ENCODE measurements at regions not wholly inside any gene's neighbourhood (a gene's known extent, or its start where the extent isn't known, plus 50 kb on each side); places are given as distances from the start of the nearest gene placed in this dataset.

DNA sequence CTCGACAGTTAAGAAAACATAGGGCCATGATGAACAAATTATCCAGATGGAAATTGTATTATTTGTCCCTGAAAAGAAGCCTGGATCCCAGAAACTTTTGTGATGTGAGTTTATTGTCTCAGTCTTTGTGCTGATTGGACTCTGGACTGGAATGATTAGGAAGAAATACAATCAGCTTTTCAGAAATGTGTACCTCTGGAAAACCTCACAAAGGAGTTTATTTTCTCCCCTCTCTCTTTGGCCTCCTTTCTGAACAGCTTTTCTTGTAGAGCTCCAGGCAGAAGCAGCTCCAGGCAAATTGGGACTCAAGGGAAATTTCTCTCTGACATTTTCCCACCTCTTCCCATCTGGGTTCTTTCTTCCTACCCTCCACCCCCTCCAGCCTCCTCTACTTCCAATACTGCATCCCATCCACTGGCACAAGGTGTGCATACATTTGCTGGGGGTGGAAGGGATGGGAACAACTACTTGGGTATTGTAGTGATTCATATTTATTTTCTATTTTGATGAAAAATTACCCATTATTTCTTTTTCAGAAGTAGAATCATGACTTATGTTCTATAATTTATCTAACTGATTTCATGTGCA is 119.7 kb downstream of the CD47 start:
- intact Hi-C loops (cut with DNase I) = no loop called here
- no peak for DNase-seq

DNA sequence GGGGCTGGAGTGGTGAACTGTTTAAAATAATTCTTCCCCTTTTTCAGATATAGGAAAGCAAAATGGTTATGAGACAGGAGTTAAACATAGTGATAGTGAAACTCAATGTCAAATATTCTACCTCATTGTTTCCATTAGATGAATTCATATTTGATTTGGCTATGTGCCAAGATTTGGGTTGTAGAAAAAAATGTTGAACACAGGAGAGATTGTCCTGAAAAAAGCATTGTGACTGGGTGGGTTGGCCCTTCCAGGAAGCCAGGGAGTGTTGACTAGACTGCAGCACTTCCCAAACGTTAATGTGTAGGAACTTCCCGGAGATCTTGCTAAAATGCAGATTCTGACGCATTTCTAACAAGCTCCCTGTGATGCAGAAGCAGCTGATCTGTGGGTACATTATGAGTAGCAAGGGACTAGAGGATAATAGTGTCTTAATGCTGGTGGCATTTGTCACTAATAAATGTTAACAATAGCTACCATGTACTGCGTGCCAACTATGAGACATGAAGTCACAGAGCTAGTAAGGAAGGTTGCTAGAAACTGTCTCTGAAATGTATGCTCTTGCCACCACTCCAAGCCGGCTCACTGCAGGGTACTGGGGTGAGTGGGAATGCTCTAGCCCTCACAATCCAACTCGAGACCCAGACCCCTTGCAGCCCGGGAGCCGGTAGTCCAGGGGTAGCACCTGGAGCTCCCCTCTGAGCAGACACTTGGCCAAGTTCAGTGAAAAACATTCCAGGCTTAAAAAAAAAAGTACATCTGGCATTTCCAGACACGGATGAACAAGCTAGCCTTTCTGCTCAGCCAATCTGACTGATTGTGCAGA is 120.6 kb downstream of the CD47 start:
- DNase-seq = peak in 2 of 10 donors; percentile 13 to 80
- intact Hi-C loops (cut with DNase I) = no loop called here

DNA sequence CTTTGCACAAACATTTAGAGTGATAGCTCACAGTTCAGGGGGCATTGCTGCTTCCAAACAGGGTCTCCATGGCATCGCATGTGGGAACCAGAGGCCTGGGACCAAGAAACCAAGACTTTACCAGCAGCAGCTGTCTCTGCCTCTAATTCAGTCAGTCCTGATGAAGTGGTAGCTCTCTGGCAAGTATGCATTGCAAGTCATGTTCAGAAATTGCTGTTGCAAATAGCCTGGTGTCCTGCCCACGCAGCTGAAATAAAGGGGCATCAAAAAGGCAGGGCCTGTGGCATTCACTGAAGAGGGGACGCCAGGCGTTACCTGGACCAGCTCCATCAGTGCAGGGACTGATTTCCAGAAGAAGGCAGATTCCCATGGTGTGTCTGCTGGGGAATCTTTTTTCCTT is 121.3 kb downstream of the CD47 start:
- intact Hi-C loops (cut with DNase I) = no loop called here
- no peak for DNase-seq

DNA sequence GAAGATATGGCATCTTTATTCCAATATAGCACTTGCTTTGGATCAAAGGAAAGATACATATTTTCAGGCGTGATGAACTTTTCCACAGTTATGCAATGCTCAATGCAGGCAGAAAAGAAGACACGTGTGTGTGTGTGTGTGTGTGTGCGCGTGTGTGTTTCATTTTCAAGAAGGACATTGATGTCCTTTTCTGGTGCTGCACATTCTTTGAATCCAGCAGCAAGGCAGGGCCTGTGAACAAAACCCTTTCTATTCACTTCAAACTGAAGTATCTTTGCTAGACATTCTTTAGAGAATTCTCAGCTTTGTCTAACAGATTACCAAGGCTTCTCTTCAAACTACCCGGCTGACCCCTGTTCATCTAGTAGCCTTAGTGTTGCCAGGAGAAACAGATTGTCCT is 124.6 kb downstream of the CD47 start:
- intact Hi-C loops (cut with DNase I) = no loop called here
- no peak for DNase-seq

DNA sequence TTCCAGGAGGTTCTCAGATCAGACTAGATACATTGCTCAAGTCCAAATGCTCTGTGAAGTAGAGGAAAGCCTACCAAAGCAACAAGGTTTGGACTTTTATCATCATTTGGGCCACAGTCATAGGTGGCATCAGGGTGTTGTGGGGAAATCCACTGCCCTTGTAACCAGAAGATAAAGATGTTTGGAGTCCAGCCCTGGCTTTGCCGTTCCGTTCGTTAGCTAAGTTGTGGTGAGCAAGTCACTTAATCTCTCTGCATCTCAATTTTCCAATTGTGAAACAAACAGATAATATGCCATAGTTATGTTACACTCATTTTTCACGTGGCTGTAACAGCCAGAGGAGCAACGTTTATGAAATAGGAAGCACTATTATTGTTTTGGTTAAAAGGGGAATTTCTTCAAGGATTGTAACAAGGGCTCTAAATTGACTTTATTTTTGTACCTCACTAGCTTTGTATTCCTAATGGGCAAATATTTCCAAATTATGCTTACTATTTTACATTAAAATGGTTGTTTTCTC is 125.6 kb downstream of the CD47 start:
- no peak for DNase-seq
- intact Hi-C loops (cut with DNase I) = no loop called here

DNA sequence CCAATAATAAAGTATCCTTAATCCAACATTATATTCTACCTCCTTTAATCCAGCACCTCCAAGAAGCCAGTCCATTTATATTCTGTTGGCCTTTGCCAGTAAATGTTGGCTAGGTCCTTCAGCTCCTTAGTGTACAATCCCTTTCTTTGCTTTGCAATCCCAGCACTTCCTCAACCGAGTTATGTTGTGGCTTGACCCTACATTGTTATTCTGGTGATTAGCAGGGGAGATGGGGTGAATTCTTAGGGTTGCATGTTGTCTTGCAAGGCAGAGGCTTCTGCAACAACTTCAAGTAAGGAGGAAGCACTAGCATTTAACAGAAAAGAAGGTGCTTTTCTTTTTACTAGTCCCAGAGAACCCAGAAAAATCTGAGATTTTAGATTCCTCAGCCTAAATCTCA is 127.2 kb downstream of the CD47 start:
- intact Hi-C loops (cut with DNase I) = no loop called here
- no peak for DNase-seq

DNA sequence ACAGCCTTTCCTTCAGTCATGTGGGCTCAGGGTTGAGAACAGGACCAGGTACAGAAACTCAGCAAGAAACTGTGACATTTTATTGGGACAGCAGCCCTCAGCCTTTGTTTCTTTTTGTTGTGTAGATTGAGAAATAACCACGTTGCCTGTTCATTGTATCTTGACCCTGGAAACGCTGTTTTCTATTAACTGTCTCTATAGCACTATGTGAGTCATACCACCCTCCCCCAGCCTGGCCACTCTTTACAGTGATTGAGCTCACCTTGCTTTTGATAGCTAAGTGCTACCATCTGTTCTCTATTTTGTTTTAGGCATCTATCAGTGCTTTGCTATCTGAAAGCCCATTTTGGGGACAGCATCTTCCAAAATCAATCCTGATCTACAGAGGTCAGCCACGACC is 127.9 kb downstream of the CD47 start:
- intact Hi-C loops (cut with DNase I) = no loop called here
- DNase-seq = no peak

DNA sequence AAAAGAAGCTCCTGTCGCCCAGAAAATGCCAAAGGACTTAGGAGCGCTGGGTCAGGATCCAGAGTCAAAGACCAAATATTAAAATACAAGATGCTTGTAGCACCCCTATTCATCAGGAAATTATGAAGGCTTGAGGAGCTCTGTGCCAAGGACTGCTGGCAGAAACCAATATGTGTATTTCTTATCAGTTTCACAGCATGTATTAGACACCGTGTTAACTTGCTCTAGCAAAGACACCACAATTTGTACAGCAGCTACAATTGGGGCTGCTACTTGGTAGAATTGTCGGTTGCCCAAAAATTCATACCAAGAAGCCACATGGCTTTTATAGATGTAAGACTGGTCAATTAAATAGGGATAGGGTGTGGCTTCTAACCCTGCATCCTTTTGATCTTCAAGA is 128.8 kb downstream of the CD47 start:
- intact Hi-C loops (cut with DNase I) = no loop called here
- no peak for DNase-seq

DNA sequence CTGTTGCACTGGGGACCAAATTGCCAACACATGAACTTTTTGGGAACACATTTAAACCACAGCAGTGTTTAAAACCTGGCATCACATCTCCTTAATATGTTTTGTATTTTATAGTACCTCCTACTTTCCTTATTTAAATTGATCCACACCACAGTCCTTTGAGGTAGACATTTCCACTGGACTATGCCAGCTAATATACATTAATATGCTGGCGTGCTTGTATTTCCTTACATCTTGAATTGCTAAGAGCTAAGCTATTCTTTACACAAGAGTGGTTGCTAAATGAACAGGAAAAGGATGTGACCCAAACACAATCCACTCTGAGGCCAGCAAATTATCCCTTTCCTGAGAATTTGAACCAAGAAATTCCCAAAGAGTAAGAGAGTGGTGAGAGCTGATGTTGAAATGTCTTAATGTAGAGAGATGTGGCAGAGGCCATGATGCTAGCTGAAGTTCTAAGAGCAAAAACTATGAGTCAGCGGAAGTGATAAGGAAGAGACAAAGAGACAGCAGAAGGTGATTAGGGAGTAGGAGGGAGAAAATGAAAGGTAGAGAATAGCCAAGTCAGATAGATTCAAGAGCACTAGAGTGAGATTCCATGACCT is 131.2 kb downstream of the CD47 start:
- intact Hi-C loops (cut with DNase I) = loop anchor here (5.0 kb wide), 1 partner anchor 48 kb away; no protein-coding TSS in a partner anchor

DNA sequence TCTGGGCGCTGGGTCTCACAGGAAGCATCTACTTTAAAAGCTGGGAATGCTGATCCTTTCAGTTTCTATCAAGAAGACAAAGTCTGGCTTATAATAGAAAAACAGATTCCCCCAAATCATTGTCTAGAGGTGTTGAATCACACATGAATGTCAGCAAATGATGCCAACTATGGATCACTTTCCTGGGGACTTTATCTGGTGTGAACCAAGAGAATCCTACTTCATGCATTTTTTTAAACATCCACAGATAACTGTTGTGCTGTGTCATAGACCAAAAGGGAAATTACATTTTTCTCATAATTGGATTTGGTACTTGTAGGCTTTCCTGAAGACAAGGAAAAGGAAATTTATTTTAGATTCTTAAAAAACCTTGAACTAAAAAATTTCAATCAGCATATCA is 132.7 kb downstream of the CD47 start:
- no peak for DNase-seq
- intact Hi-C loops (cut with DNase I) = loop anchor here (5.0 kb wide), 1 partner anchor 49 kb away; no protein-coding TSS in a partner anchor

More for the DNA sequence above, 131.2 kb downstream of the CD47 start:
- no peak for DNase-seq

DNA sequence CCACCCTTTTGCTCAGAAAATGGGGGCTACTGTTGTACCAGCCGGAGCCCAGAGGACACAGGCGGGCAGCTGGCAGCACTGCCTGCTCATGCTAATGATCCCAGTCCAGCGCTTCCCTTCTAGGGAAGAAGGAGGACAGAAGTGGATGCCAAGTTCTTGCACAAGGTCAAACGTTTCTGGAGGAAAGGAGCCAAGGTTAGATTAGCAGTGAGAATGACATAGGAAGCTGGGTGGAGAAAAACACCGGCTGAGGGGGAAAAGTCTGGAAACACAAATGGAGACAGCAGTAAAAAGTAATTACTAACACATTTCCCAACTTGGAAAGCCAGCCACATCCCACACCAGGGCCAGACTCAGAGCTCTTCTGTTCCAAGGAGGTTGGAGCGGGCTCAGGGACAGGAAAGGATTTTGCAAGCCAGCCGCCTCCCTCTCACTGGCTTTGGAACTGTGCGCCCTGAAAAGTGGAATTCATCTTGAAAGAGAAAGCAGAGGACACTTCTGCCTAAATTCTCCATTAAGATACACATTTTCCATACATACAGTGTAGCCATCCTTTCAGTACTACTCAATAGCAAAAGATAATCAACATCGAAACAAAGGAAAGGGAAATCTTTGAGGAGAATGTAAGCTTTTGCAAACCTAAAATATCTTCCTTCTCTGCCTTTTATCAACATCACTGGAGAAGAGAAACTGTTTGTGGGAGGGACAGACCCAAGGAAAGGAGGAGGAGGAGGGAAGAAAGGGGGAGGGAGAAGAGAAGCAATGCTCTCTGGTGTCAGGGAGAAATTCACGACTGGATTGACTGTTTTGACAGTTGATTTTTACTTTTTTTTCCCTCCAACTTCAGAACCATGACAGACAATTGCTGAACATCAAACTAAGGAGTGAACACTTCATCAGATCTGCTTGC is 133.6 kb downstream of the CD47 start:
- intact Hi-C loops (cut with DNase I) = loop anchor here (5.0 kb wide), 1 partner anchor 50 kb away; no protein-coding TSS in a partner anchor
- DNase-seq = peak; percentile 31 to 91 (median 68)

DNA sequence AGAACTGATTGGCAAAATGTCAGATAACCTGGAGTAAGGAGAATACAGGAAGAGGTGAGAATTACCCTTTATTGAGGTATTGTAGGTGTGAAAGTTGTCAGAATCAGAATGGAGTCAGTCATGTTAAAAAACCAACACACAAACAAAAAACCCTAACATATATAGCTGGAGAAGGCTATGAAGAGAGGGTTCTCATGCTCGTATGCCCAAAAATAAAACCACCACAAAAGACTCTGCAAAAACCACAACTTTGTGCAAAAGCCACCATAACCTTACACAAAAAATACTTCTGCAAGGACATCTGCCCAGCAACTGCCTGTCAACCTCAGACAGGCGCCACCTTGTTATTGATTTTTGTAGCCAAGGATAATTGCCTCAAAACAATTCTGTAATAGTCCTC is 136.0 kb downstream of the CD47 start:
- DNase-seq = no peak
- intact Hi-C loops (cut with DNase I) = loop anchor here (5.0 kb wide), 1 partner anchor 52 kb away; no protein-coding TSS in a partner anchor

DNA sequence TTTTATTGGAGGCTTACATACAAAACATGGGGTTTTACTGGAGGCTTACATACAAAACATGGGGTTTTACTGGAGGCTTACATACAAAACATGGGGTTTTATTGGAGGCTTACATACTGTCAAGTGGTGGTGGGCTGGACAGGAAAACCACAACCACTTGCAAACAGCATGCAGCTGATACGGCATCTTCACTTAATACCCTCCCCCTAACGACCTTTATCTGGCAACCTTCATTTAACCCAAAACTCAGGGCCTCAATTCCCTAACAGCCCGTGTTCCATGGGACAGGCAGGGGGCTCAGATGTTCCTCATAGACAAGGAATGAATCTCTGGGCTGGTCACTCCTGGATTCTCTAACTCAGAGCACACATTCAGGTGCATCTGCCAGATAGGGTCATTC is 137.1 kb downstream of the CD47 start:
- intact Hi-C loops (cut with DNase I) = no loop called here

DNA sequence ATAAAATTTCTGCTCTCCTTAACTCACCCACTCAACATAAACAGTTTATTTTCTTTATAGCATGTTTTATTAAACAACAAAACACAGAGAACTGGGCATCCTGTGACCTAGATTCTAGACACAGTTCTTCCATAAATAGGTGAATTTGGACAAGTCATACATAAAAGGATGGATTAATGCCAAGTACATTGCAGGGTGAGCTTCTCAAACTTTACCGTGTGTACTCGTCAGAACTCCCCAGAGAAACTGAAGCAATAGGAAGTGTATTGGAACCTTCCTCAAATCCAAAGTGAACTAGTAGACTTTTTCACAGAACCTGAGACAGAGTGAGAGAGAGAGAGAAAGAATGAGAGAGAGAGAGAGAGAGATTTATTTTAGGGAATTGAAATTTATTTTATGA is 139.7 kb downstream of the CD47 start:
- no peak for DNase-seq
- intact Hi-C loops (cut with DNase I) = no loop called here

More for the DNA sequence above, 137.1 kb downstream of the CD47 start:
- DNase-seq = no peak

DNA sequence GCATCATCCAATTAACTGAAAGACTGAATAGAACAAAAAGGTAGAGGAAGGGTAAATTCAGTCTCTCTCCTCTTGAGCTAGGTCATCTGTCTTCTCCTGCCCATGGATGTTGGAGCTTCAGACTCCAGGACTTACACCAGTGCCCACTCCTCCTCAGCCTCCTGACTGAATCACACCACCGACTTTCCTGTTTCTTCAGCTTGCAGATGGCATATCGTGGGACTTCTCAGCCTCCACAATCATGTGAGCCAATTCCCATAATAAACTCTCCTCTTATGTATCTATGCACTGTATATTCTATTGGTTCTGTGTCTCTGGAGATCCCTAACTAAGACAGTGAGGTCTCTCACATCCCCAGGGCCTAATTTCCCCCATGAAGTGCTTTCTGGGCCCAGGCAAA is 140.4 kb downstream of the CD47 start:
- DNase-seq = peak in 4 of 10 donors; percentile 16 to 85 (median 36)
- intact Hi-C loops (cut with DNase I) = no loop called here

DNA sequence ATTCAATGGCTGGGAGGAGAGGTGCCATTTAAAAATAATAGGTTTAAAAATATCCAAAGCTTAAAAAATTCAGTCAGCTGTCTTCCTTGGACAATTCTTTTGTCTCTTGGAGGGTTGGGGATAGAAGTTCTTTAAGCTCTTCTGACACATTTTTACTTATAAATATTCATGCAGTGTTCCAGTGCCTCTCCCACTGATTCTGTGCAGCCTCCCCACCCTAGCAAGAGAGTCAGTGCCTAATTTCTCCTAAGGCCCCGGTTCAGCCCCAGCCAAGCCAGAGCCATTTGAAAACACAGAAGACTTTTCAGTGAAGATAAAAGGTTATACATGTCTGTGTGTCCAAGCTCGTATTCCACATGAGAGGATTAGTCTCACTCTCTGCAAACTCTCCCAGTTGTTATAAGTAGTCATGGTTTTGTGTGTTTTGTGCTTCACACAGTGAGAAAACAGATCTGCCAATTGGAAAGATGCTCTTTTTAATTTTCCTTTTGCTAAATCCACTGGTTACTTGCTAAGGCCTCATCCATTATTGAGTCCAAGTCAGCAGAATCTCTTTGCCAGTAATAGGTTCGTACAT is 141.3 kb downstream of the CD47 start:
- no peak for DNase-seq
- intact Hi-C loops (cut with DNase I) = no loop called here

DNA sequence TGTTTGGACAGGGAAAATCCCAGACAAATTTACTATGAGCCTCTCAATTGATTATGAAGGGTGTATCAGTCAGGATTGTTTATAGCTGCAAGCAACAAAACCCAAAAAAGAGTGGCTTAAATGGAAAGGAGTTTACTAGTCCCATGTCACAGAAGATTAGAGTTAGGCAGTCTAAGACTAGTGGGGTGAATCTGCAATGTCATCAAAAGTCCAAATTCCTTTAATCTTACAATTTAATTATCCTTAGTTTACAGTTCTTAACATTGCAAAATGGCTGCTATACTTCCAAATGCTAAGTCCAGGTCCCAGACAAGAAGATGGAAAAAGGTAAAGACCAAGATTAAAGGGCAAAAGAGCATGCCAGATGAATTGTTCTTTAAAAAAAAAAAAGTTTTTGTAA is 143.6 kb downstream of the CD47 start:
- intact Hi-C loops (cut with DNase I) = no loop called here
- DNase-seq = no peak

DNA sequence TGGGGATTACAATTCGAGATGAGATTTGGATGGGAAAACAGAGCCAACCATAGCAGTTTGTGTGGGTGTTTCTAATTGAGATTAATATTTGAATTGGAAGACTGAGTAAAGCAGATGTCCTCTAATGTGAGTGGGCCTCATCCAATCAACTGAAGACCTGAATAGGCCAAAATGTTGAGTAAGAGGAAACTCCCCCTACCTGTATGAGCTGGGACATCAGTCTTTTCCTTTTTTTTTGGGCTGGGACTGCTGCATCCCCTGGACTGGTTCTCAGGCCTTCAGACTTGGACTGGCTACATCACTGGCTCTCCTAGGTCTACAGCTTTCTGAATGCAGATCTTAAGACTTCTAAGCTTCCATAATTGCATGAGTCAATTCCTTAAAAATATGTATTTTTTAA is 144.1 kb downstream of the CD47 start:
- no peak for DNase-seq
- intact Hi-C loops (cut with DNase I) = no loop called here

DNA sequence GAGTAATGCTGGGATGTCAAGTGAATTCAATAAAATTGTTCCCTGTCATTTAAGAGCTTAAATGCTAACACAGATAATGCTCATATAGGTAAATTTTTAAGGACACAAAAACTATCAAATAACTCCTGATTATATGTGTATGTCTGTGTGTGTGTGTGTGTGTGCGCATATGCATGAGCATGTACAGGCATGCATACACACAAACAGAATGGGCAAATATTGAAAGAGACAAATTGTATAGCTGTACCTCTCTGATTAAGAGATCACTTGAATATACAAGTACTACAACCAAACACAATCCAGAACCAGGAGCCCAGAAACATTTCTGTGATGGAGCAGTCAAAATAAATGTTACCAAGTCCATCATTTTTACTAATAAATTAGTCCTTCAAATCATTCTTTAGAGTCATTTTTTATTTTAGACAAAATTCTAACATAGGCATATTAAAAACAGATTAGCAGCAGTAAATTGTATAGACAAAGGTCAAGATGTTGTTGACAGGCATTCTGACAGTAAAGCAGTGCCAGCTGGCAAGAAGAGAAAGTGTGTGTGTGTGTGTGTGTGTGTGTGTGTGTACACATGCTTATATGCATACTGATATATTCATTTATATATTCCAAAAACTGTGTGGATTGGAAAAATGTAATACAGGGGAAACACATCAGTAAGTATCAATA is 145.3 kb downstream of the CD47 start:
- DNase-seq = no peak
- intact Hi-C loops (cut with DNase I) = no loop called here

Data from posterior cingulate gyrus (tissue), 11 donors.